ENCODE measurements at regions not wholly inside any gene's neighbourhood (a gene's known extent, or its start where the extent isn't known, plus 50 kb on each side); places are given as distances from the start of the nearest gene placed in this dataset.

GRCh38 chr10:33674491-33674890 lies 340.0 kb upstream of the NRP1 start:
- Histone ChIP-seq H3K27ac (ENCODE audit: low read depth, low read length) (no peak overlapping the region), H2BK5ac (ENCODE audit: low read depth, low read length) (no peak overlapping the region), H3K4me1 (replicated peaks in 1 of 4; ENCODE audit: control insufficient read depth in 3 of 4, insufficient read depth in 4 of 4, low read length in 3 of 4) (no peaks in the 10 kb centered on the region), H2BK15ac (ENCODE audit: low read length) (no peak overlapping the region; the same call in 1 of the 2 replicates), H3K79me1 (ENCODE audit: low read depth, low read length) (no peaks in the 10 kb centered on the region), H4K20me1 (replicated peaks in 1 of 2; ENCODE audit: control insufficient read depth in 1 of 2, insufficient read depth in 2 of 2, low read length in 2 of 2) (no peaks in the 10 kb centered on the region), H4K5ac (ENCODE audit: insufficient read length, low read depth, low read length) (no peak overlapping the region), H3K14ac (ENCODE audit: insufficient read length) (no peak overlapping the region), H3K9ac (replicated peaks in 1 of 4; ENCODE audit: extremely low read depth in 1 of 4, low read depth in 3 of 4, low read length in 3 of 4) (no peak overlapping the region), H3K4me3 (ENCODE audit: extremely low read depth in 1 of 4, insufficient read depth in 2 of 4, low read depth in 3 of 4, low read length in 4 of 4) (no peak overlapping the region), H2BK20ac (ENCODE audit: low read length) (no peak overlapping the region), H3K56ac (replicated peaks; ENCODE audit: insufficient read length, low read depth, low read length) (no peak overlapping the region), H4K91ac (replicated peaks; ENCODE audit: insufficient read length, low read length) (no peak overlapping the region), H3K18ac (ENCODE audit: extremely low read depth, low read length) (no peak overlapping the region), H2AFZ (ENCODE audit: low read length) (no peak overlapping the region), H3K4me2 (ENCODE audit: insufficient read depth in 1 of 2, low read depth in 2 of 2, low read length in 2 of 2) (no peak overlapping the region), H3K4ac (replicated peaks; ENCODE audit: insufficient read length, low read depth, low read length) (no peak overlapping the region), H3K27me3 (replicated peaks in 1 of 4; ENCODE audit: control insufficient read depth in 3 of 4, extremely low read depth in 1 of 4, insufficient read depth in 3 of 4, low read length in 3 of 4) (no peaks in the 10 kb centered on the region), H3K23me2 (ENCODE audit: low read depth, low read length) (no peaks in the 10 kb centered on the region), H4K8ac (ENCODE audit: extremely low read depth, insufficient read depth, low read length) (no peak overlapping the region), H2BK120ac (replicated peaks; ENCODE audit: low read depth, low read length) (no peak overlapping the region), H2BK12ac (ENCODE audit: low read depth, low read length) (no peak overlapping the region), H3K36me3 (ENCODE audit: control insufficient read depth in 2 of 4, insufficient read depth in 4 of 4, low read length in 3 of 4) (no peaks in the 10 kb centered on the region), H2AK5ac (ENCODE audit: low read depth, low read length) (no peak overlapping the region), H3K23ac (ENCODE audit: insufficient read length) (no peak overlapping the region), H3K9me3 (ENCODE audit: insufficient read depth in 2 of 2, low read depth in 1 of 2, low read length in 1 of 2) (peaks cover 5 to 7% of the 10 kb centered on the region in 2 experiments; a peak in 2 of 4 replicates), H3K79me2 (ENCODE audit: control insufficient read depth in 1 of 2, insufficient read depth in 2 of 2, low read length in 2 of 2) (no peaks in the 10 kb centered on the region)
- TF ChIP-seq TCF12 (IDR thresholded peaks at IDR 0.05; ENCODE audit: low read depth, low read length): no peak
- 88% methylated on average over 2 of the region's 2 CpGs; no CpG with 5 or more reads in 1 of the 2 experiments for WGBS, 2 experiments (ENCODE audit: extremely low coverage in 1 of 2, insufficient coverage in 1 of 2, insufficient read length in 1 of 2, insufficient replicate concordance in 2 of 2, low coverage in 1 of 2, low lambda C conversion rate in 2 of 2, missing lambda C conversion rate in 1 of 2)
- CTCF ChIA-PET (ENCODE audit: partially characterized antibody): no interaction called here
- no peak for FAIRE-seq
- POLR2A ChIA-PET (ENCODE audit: partially characterized antibody): no interaction called here
- no peak for DNase-seq (ENCODE audit: low read depth in 1 of 2, low spot score in 2 of 2)

Measured in H1 (cell line).